ENCODE measurements at regions not wholly inside any gene's neighbourhood (a gene's known extent, or its start where the extent isn't known, plus 50 kb on each side); places are given as distances from the start of the nearest gene placed in this dataset.

GRCh38 chr21:38930853-38931252, 125.1 kb downstream of the ETS2 start:
- TF ChIP-seq, protein P1, sequence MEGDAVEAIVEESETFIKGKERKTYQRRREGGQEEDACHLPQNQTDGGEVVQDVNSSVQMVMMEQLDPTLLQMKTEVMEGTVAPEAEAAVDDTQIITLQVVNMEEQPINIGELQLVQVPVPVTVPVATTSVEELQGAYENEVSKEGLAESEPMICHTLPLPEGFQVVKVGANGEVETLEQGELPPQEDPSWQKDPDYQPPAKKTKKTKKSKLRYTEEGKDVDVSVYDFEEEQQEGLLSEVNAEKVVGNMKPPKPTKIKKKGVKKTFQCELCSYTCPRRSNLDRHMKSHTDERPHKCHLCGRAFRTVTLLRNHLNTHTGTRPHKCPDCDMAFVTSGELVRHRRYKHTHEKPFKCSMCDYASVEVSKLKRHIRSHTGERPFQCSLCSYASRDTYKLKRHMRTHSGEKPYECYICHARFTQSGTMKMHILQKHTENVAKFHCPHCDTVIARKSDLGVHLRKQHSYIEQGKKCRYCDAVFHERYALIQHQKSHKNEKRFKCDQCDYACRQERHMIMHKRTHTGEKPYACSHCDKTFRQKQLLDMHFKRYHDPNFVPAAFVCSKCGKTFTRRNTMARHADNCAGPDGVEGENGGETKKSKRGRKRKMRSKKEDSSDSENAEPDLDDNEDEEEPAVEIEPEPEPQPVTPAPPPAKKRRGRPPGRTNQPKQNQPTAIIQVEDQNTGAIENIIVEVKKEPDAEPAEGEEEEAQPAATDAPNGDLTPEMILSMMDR (IDR thresholded peaks at IDR 0.05; ENCODE audit: poor library complexity, severe bottlenecking) = no peak
- H3K27ac ChIP-seq (ENCODE audit: poor library complexity, severe bottlenecking) = no peak overlapping the region
- peaks cover 4% of the 10 kb centered on the region for H3K4me1 ChIP-seq (ENCODE audit: insufficient read depth, poor library complexity, severe bottlenecking)
- DNase-seq (ENCODE audit: low spot score) (no peak), ATAC-seq (ENCODE audit: low read depth) (peak; percentile 64)
- H3K9me3 ChIP-seq (ENCODE audit: severe bottlenecking) = no peaks in the 10 kb centered on the region
- H3K4me3 ChIP-seq (ENCODE audit: severe bottlenecking) = no peak overlapping the region
- no peaks in the 10 kb centered on the region for H3K36me3 ChIP-seq (ENCODE audit: low read depth)
- no peaks in the 10 kb centered on the region for H3K27me3 ChIP-seq (ENCODE audit: insufficient read depth, poor library complexity, severe bottlenecking)

DNA sequence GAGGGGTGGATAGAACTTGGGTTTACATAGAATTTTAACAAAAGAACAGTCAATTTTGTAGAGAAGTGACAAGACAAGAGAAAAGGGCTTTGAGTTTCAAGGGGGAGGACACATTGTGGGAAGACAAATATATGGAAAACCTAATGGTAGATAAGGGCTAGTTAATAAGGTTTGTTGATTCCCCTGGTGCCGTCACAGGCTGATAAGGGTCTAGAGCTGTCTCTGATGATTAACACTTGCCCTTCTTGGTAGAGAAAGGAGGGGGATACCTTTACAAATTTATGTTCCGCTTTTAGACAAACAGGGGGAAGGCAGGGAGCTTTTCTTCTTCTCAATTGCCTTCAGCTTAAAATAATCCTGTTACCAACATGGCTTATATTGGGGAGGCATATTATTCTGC, 124.3 kb downstream of the ETS2 start:
- TF ChIP-seq, protein P1 (IDR thresholded peaks at IDR 0.05; ENCODE audit: poor library complexity, severe bottlenecking) = no peak
- H3K4me1 ChIP-seq (ENCODE audit: insufficient read depth, poor library complexity, severe bottlenecking) = peaks cover 10% of the 10 kb centered on the region
- no peaks in the 10 kb centered on the region for H3K27me3 ChIP-seq (ENCODE audit: insufficient read depth, poor library complexity, severe bottlenecking)
- H3K36me3 ChIP-seq (ENCODE audit: low read depth) = no peaks in the 10 kb centered on the region
- no peak overlapping the region for H3K27ac ChIP-seq (ENCODE audit: poor library complexity, severe bottlenecking)
- no peaks in the 10 kb centered on the region for H3K9me3 ChIP-seq (ENCODE audit: severe bottlenecking)
- DNase-seq (ENCODE audit: low spot score) (no peak), ATAC-seq (ENCODE audit: low read depth) (no peak)
- H3K4me3 ChIP-seq (ENCODE audit: severe bottlenecking) = no peak overlapping the region

GRCh38 chr21:38929652-38930051, 123.9 kb downstream of the ETS2 start:
- peaks cover 10% of the 10 kb centered on the region for H3K4me1 ChIP-seq (ENCODE audit: insufficient read depth, poor library complexity, severe bottlenecking)
- no peak overlapping the region for H3K27ac ChIP-seq (ENCODE audit: poor library complexity, severe bottlenecking)
- no peak for ATAC-seq (ENCODE audit: low read depth)
- no peak overlapping the region for H3K4me3 ChIP-seq (ENCODE audit: severe bottlenecking)
- no peak for DNase-seq (ENCODE audit: low spot score)
- H3K9me3 ChIP-seq (ENCODE audit: severe bottlenecking) = no peaks in the 10 kb centered on the region
- no peaks in the 10 kb centered on the region for H3K27me3 ChIP-seq (ENCODE audit: insufficient read depth, poor library complexity, severe bottlenecking)
- no peaks in the 10 kb centered on the region for H3K36me3 ChIP-seq (ENCODE audit: low read depth)
- TF ChIP-seq, protein P1 (IDR thresholded peaks at IDR 0.05; ENCODE audit: poor library complexity, severe bottlenecking) = no peak

DNA sequence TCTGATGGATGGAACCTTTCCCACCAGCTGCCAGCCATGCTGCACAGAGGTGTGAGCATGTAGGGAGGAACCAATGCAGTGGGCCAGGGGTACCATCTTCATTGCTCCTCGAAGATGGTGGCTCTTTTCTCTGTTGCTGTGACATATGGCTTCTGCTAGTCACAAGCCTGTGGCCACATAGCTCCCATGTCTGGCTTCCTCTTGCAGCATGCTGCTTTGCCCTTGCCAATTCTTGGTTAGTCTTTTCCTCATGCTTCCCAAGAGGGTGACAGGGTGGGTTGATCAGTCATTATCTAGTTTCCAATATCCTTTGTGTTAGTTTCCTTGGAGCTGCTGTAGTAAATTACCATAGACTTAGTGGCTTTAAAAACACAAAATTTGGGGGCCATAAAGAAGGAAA, 123.4 kb downstream of the ETS2 start:
- TF ChIP-seq, protein P1 (IDR thresholded peaks at IDR 0.05; ENCODE audit: poor library complexity, severe bottlenecking) = no peak
- H3K27me3 ChIP-seq (ENCODE audit: insufficient read depth, poor library complexity, severe bottlenecking) = no peaks in the 10 kb centered on the region
- ATAC-seq (ENCODE audit: low read depth) (no peak), DNase-seq (ENCODE audit: low spot score) (no peak)
- H3K9me3 ChIP-seq (ENCODE audit: severe bottlenecking) = no peaks in the 10 kb centered on the region
- H3K4me1 ChIP-seq (ENCODE audit: insufficient read depth, poor library complexity, severe bottlenecking) = peaks cover 10% of the 10 kb centered on the region
- H3K27ac ChIP-seq (ENCODE audit: poor library complexity, severe bottlenecking) = no peak overlapping the region
- H3K36me3 ChIP-seq (ENCODE audit: low read depth) = no peaks in the 10 kb centered on the region
- H3K4me3 ChIP-seq (ENCODE audit: severe bottlenecking) = no peak overlapping the region

DNA sequence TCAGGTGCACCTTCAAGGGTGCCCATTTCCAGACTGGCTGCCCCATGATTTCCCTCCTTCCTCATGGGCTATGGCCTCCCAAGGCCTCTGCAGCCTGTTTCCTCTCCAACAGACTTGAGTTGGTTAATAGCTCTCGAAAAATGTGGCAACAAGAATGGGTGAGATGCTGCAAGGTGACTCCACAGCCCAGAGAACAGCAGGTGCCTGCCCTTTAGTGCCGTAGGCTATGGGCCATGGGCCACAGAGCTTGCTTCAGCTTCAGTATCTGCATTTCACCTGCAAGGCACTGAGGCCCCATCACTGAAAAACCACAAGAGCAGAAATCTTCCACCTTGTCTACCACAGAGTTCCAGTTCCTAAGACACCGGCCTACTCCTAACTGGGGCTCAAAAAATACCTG, 122.0 kb downstream of the ETS2 start:
- ATAC-seq (ENCODE audit: low read depth) = no peak
- no peaks in the 10 kb centered on the region for H3K27me3 ChIP-seq (ENCODE audit: insufficient read depth, poor library complexity, severe bottlenecking)
- H3K4me3 ChIP-seq (ENCODE audit: severe bottlenecking) = no peak overlapping the region
- H3K9me3 ChIP-seq (ENCODE audit: severe bottlenecking) = no peaks in the 10 kb centered on the region
- TF ChIP-seq, protein P1 (IDR thresholded peaks at IDR 0.05; ENCODE audit: poor library complexity, severe bottlenecking) = no peak
- DNase-seq (ENCODE audit: low spot score) = no peak
- peaks cover 10% of the 10 kb centered on the region for H3K4me1 ChIP-seq (ENCODE audit: insufficient read depth, poor library complexity, severe bottlenecking)
- no peaks in the 10 kb centered on the region for H3K36me3 ChIP-seq (ENCODE audit: low read depth)
- no peak overlapping the region for H3K27ac ChIP-seq (ENCODE audit: poor library complexity, severe bottlenecking)
